GM20000 (cell line): ENCODE measurements at regions not wholly inside any gene's neighbourhood (a gene's known extent, or its start where the extent isn't known, plus 50 kb on each side); places are given as distances from the start of the nearest gene placed in this dataset.

ENCODE experiments used
- DNase-seq: peaks from one replicate; pipeline ENCODE4 v3.0.0; 2012; ENCODE audit warnings: low spot score
- CTCF ChIP-seq: IDR thresholded peaks from 2 replicates; pipeline ENCODE4 v1.5.1; 2012; ENCODE audit warnings: mild to moderate bottlenecking, control low read depth; ENCODE audit errors: extremely low read depth, missing control alignments

- DNase-seq: no peak
- TF ChIP-seq CTCF: no peak
These were observed 367.2 kb upstream of the B3GALT2 start for GRCh38 chr1:193553564-193553963.

- TF ChIP-seq CTCF: no peak
- no peak for DNase-seq
These were observed 365.9 kb upstream of the B3GALT2 start for GRCh38 chr1:193552274-193552673.

DNA sequence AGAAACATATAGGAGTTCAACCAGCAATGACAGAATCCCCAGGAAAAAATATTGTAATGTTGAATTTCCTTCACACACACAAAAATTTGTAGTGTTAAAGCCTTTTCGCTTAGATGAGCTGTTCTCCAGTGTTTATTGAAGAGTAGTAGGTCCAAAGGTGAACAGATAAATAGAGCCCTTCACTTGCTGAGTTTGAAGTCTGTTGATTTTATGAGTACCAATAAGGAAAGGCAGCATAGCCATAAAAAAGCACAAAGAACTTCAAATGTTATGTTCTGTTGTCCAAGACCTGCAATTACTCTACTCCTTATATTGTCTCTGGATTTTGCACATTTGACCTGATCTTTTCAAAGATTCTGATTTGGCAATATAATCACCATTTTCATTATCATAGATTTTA is 362.7 kb upstream of the B3GALT2 start:
- no peak for DNase-seq
- no peak for TF ChIP-seq CTCF

DNA sequence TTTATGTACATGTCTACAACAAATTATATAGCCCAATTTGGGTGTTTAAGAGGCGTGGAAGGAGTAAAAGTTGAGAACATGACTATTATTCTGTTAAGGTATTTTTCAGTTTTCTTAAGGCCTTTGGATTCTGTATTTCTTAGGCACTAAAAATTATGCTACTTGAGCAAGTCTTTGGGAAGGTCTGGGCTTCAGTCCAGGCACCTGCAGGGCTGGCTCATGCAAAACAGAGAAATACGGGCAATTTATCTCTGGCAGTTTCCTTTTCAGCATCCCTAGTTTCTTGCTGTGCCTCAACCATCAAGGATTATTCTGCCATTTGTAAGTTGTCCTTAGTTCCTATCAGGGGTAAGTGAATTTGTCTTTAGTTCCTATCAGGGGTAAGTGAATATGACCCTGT is 358.8 kb upstream of the B3GALT2 start:
- no peak for TF ChIP-seq CTCF
- DNase-seq: no peak

GRCh38 chr1:193543259-193543658 is 356.8 kb upstream of the B3GALT2 start:
- no peak for TF ChIP-seq CTCF
- no peak for DNase-seq

GRCh38 chr1:193542690-193543089 is 356.3 kb upstream of the B3GALT2 start:
- TF ChIP-seq CTCF: no peak
- no peak for DNase-seq

- no peak for DNase-seq
- no peak for TF ChIP-seq CTCF
These were observed 354.1 kb upstream of the B3GALT2 start for GRCh38 chr1:193540511-193540910.
